Fibroblast of lung (primary cell): ENCODE measurements at regions not wholly inside any gene's neighbourhood (a gene's known extent, or its start where the extent isn't known, plus 50 kb on each side); places are given as distances from the start of the nearest gene placed in this dataset.

Experiments used
- EZH2 ChIP-seq: IDR thresholded peaks from 2 replicates; pipeline ENCODE4 v1.5.1; 2012; ENCODE audit warnings: low read length, control low read depth, mild to moderate bottlenecking; ENCODE audit errors: missing control alignments
- TF ChIP-seq, protein P1 (sequence below), 2 donors: IDR thresholded peaks in 1 of 2; conservative IDR thresholded peaks in 1 of 2; 1 replicate in 1 of 2; 2 replicates in 1 of 2; pipeline ENCODE4 v1.5.1; 2011 to 2012; ENCODE audit warnings: low read length in 2 of 2, control low read depth in 1 of 2, inconsistent platforms in 1 of 2, low read depth in 1 of 2, mild to moderate bottlenecking in 1 of 2

DNA sequence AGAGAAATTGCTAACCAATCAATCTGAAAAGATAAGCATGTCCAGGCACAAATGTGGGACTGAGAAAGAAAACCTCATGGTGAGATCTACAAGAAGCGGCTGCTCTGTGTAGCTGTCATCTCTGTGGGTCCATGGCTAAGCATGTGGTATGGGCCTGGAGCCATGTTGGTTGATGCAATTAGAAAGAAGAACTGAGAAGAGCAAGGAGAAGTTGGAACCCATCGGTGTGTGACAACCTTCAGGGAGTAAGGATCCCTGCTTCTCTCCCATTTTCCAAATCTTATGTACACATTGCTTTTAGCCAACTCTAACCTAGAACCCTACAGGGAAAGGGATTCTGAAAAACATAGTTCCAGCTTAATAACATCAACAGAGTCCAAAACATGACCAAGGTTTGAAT is 890.2 kb downstream of the FSTL5 start:
- TF ChIP-seq, protein P1, sequence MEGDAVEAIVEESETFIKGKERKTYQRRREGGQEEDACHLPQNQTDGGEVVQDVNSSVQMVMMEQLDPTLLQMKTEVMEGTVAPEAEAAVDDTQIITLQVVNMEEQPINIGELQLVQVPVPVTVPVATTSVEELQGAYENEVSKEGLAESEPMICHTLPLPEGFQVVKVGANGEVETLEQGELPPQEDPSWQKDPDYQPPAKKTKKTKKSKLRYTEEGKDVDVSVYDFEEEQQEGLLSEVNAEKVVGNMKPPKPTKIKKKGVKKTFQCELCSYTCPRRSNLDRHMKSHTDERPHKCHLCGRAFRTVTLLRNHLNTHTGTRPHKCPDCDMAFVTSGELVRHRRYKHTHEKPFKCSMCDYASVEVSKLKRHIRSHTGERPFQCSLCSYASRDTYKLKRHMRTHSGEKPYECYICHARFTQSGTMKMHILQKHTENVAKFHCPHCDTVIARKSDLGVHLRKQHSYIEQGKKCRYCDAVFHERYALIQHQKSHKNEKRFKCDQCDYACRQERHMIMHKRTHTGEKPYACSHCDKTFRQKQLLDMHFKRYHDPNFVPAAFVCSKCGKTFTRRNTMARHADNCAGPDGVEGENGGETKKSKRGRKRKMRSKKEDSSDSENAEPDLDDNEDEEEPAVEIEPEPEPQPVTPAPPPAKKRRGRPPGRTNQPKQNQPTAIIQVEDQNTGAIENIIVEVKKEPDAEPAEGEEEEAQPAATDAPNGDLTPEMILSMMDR (conservative IDR thresholded peaks at IDR 0.05 in 1 of 2, IDR thresholded peaks at IDR 0.05 in 1 of 2; ENCODE audit: low read depth in 1 of 2, low read length in 2 of 2): no peak
- TF ChIP-seq EZH2: no peak
